Smooth muscle cell (in vitro differentiated cells): ENCODE measurements at regions not wholly inside any gene's neighbourhood (a gene's known extent, or its start where the extent isn't known, plus 50 kb on each side); places are given as distances from the start of the nearest gene placed in this dataset.

ENCODE experiments used
- DNase-seq: peaks from one replicate; lab custom pipeline; 2025; ENCODE audit not compliant: unreplicated experiment; lab: John Stamatoyannopoulos, UW
- H2AFZ ChIP-seq: fragments of 200-600 bp; sonication (generic); 2 replicates; pipeline ENCODE4 v1.6.0; 2016; ENCODE audit warnings: antibody characterized with exemption, low read depth, mild to moderate bottlenecking
- H3F3A ChIP-seq: fragments of 200-600 bp; sonication (generic); 2 replicates; pipeline ENCODE4 v1.6.0; 2017; ENCODE audit warnings: antibody characterized with exemption, low read depth
- H3K27ac ChIP-seq: fragments of 200-600 bp; sonication (generic); 2 replicates; pipeline ENCODE4 v1.5.1; 2016; ENCODE audit warnings: low read depth, mild to moderate bottlenecking
- H3K27me3 ChIP-seq: fragments of 200-600 bp; sonication (generic); 2 replicates; pipeline ENCODE4 v1.6.1; 2016; ENCODE audit warnings: low read depth, mild to moderate bottlenecking
- H3K36me3 ChIP-seq: fragments of 200-600 bp; sonication (generic); 2 replicates; pipeline ENCODE4 v1.5.1; 2016; ENCODE audit warnings: low read depth
- H3K4me1 ChIP-seq: fragments of 200-600 bp; sonication (generic); 2 replicates; pipeline ENCODE4 v1.5.1; 2016; ENCODE audit warnings: low read depth
- H3K4me2 ChIP-seq: fragments of 200-600 bp; sonication (generic); 2 replicates; pipeline ENCODE4 v1.6.0; 2016; ENCODE audit warnings: mild to moderate bottlenecking
- H3K4me3 ChIP-seq: fragments of 200-600 bp; sonication (generic); 2 replicates; pipeline ENCODE4 v1.5.1; 2016; ENCODE audit warnings: mild to moderate bottlenecking
- H3K79me2 ChIP-seq: fragments of 200-600 bp; sonication (generic); 2 replicates; pipeline ENCODE4 v1.6.0; 2016; ENCODE audit warnings: low read depth, mild to moderate bottlenecking
- H3K9ac ChIP-seq: fragments of 200-600 bp; sonication (generic); 2 replicates; pipeline ENCODE4 v1.6.0; 2016; ENCODE audit warnings: low read depth
- H3K9me3 ChIP-seq: fragments of 200-600 bp; sonication (generic); replicated peaks from 2 replicates; pipeline ENCODE4 v1.5.1; 2016; ENCODE audit warnings: low read depth
- H4K20me1 ChIP-seq: fragments of 200-600 bp; sonication (generic); 2 replicates; pipeline ENCODE4 v1.6.0; 2016; ENCODE audit warnings: low read depth
- CTCF ChIP-seq: fragments of 200-600 bp; sonication (generic); IDR thresholded peaks from 2 replicates; pipeline ENCODE4 v1.5.1; 2017; ENCODE audit warnings: borderline replicate concordance, mild to moderate bottlenecking, antibody characterized with exemption; ENCODE audit not compliant: insufficient read depth, poor library complexity, severe bottlenecking
- WGBS: methylation state at CpG from one replicate; pipeline ENCODE4 v1.1.7; 2016; ENCODE audit warnings: low lambda C conversion rate; 5-methylcytosine and 5-hydroxymethylcytosine counted together

- Histone ChIP-seq H3K27me3 (no peaks in the 10 kb centered on the region), H3K4me1 (no peaks in the 10 kb centered on the region), H3F3A (no peaks in the 10 kb centered on the region), H3K79me2 (no peaks in the 10 kb centered on the region), H3K36me3 (no peaks in the 10 kb centered on the region), H3K27ac (no peak overlapping the region), H3K9ac (no peak overlapping the region), H3K4me2 (no peak overlapping the region), H3K4me3 (no peak overlapping the region), H2AFZ (no peak overlapping the region), H4K20me1 (no peaks in the 10 kb centered on the region), H3K9me3 (no peaks in the 10 kb centered on the region)
- no peak for TF ChIP-seq CTCF
- no peak for DNase-seq
- 82% methylated on average over 5 of the region's 5 CpGs for WGBS
Measured at GRCh38 chr5:2639425-2639824, 112.1 kb downstream of the IRX2 start.

DNA sequence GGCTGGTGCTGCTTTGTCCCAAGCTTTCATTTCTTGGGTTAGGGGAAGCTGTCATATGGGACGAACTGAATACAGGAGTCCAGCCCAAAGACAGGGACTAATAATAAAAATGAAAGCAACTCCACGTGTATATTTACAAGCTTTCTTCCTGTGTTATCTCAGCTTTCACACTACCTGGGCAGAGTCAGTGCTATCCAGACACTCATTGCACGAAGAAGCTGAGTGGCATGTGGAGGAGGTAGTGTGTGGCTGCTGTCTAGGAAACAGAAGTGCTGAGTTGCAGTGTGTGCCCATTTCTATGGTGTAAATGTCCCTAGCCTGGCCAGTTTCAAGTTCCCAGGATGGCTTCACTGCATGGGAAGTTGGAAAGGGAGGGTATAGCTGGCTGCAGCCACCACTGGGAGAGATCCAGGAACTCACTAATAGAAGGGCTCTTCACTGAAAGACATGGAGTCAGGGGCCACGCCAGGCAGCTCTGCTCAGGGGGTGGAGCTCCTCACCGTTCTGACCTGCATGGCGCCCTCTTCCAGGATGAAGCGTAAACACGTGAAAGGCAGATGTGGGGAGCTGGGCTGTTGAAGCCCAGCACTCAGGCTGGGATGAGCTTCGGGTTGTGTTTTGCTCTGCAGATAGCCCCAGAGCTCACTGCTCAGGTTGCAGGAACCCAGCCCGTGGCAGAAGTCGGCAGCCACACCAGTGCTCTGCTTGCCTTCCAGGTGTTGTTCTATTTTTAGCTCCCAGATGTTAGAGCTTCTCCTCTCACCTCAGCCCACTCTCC is 116.9 kb downstream of the IRX2 start:
- Histone ChIP-seq H3K4me2 (no peak overlapping the region), H3K4me3 (no peak overlapping the region), H3F3A (no peaks in the 10 kb centered on the region), H3K79me2 (no peaks in the 10 kb centered on the region), H3K36me3 (no peaks in the 10 kb centered on the region), H3K27ac (no peak overlapping the region), H3K9me3 (no peaks in the 10 kb centered on the region), H3K27me3 (no peaks in the 10 kb centered on the region), H4K20me1 (no peaks in the 10 kb centered on the region), H3K9ac (no peak overlapping the region), H2AFZ (no peak overlapping the region), H3K4me1 (no peaks in the 10 kb centered on the region)
- WGBS: 77% methylated on average over 11 of the region's 11 CpGs
- no peak for TF ChIP-seq CTCF
- DNase-seq: no peak

- 95% methylated on average over 15 of the region's 15 CpGs for WGBS
- H4K20me1 ChIP-seq: no peaks in the 10 kb centered on the region
- no peaks in the 10 kb centered on the region for H3K79me2 ChIP-seq
- no peak overlapping the region for H3K27ac ChIP-seq
- H3K27me3 ChIP-seq: no peaks in the 10 kb centered on the region
- H2AFZ ChIP-seq: no peak overlapping the region
- H3K4me1 ChIP-seq: no peaks in the 10 kb centered on the region
- no peak overlapping the region for H3K9ac ChIP-seq
- DNase-seq: no peak
- no peaks in the 10 kb centered on the region for H3F3A ChIP-seq
- no peaks in the 10 kb centered on the region for H3K36me3 ChIP-seq
- H3K9me3 ChIP-seq: no peaks in the 10 kb centered on the region
- H3K4me3 ChIP-seq: no peak overlapping the region
- no peak for TF ChIP-seq CTCF
- no peak overlapping the region for H3K4me2 ChIP-seq
Measured at GRCh38 chr5:2633992-2634391, 117.5 kb downstream of the IRX2 start.

DNA sequence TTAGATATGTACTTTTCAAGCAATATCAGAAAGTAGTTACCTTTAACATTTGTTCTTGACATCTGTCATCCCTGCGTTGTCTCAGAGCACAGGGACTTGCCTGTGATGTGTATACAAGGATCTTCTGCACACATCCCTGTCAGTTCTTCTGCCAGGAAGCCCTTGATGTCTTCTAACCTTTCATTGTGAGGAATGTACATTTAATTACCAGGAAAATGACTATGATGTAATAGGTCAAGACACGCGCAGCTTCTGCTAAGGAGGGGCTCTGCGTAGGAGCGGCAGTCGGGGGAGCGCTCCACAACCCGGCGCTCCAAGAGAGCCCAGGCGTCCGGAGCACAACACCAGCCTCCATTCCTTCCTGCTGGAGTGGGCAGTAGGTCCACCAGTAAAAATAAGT is 119.7 kb downstream of the IRX2 start:
- Histone ChIP-seq H3K4me3 (no peak overlapping the region), H3K79me2 (no peaks in the 10 kb centered on the region), H3K4me1 (no peaks in the 10 kb centered on the region), H3K27me3 (no peaks in the 10 kb centered on the region), H3K36me3 (no peaks in the 10 kb centered on the region), H3F3A (no peaks in the 10 kb centered on the region), H3K9ac (no peak overlapping the region), H3K27ac (no peak overlapping the region), H3K4me2 (no peak overlapping the region), H3K9me3 (no peaks in the 10 kb centered on the region), H2AFZ (no peak overlapping the region), H4K20me1 (no peaks in the 10 kb centered on the region)
- WGBS: 95% methylated on average over 11 of the region's 11 CpGs
- no peak for TF ChIP-seq CTCF
- no peak for DNase-seq
